GOT3 (cell line): ENCODE measurements at regions not wholly inside any gene's neighbourhood (a gene's known extent, or its start where the extent isn't known, plus 50 kb on each side); places are given as distances from the start of the nearest gene placed in this dataset.
A peak's percentile ranks its signal among the peaks of the same experiment; 100 is the strongest.
"Not testable (repeated sequence)": the region's sequence is repeated elsewhere in the genome, so short reads cannot be mapped to it uniquely, and the experiment has no call there.

ENCODE experiments used
- DNase-seq: peaks from one replicate; lab custom pipeline; 2025; ENCODE audit warnings: mixed read lengths; lab: John Stamatoyannopoulos, UW

DNA sequence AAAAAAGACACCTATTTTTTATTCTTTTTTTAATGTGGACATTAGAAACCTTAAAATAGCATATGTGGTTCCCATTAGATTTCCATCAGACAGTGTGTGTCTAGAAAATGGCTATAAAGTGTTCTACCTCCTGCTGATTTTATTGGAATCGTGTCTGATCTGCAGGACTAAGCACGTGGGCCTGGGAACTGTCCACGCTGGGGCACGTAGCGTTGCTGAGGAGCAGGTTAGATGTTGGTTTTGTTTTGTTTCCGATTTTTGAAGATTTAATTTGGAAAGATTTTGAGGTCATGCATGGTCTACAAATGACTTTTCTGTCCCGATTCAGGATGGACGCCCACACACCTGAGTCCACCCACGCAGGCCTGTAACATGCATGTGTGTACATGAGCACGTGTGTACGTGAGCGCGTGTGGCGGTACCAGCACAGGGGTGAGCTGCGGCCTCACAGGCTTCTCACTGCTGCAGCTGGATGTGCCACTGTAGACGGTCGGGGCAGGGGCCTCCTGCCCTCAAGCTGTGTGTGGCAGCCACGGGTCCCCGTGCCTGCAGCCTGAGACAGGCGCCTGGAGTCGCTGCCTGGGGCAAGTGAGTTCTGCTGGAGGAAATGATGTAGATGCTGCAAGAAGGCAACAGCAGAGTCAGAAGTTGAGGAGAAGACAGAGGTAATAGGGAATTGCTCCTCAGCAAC, 99.7 kb upstream of the CTDP1 start:
- no peak for DNase-seq

DNA sequence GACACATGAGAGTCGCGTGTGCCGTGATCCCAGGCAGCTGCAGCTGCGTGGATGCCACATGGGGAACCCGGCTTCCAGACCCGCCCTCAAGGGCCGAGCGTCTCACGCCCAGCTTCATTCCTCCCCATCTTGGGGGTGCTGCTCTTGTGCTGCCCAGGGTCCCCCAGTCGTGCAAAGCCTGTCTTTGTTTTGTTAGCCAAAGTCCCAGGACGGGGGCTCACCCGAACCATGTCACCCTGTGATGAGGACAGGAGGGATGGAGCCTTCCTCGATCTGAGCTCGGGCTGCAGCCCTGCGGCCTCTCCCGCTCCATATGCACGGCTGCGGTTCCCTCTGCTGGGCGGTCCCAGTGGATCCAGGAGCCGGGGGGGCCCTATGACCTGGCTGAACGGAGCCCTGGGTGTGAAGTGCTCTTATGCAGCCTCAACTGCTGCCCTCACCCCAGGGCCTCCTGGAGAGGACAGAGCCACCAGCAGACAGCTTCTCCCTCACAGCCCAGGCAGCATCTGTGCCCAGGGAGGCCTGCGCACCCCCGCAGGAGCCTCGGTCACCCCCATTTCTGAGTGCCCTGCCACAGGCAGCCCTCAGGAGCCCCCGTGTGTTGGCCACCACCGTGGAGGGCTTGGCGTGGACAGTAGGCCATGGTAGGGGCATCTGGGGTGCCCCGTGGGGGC, 99.0 kb upstream of the CTDP1 start:
- DNase-seq, result peak; percentile 34

DNA sequence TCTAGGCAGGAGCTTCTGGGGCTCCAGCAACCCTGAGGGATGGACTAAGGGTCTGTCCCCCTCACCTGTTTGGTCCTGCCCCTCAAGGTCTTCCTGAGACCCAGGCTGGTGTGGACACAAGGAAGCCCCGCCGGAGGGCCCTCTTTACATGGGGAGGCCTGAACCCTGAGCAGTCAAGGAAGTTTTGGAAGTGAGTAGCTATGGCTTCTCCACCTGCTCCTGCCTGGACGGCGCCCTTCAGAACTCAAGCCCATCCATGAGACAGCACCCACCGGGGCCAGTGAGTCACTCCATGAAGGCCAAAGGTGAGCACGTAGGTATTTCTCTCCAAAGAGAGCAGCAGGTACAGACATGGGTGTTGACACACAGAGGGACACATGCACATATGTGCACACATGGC, 98.2 kb upstream of the CTDP1 start:
- DNase-seq, result no peak

DNA sequence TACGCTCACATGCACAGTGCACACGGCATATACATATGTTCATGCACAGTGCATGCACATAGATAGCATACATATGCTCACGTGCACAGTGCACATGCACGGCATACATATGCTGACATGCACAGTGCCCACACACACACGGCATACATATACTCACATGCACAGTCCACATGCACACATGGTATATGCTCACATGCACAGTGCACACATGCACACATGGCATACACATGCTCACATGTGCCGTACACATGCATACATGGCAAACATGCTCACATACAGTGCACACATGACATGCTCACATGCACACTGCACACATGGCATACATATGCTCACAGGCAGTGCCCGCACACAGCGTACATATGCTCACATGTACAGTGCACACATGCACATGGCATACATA, 97.7 kb upstream of the CTDP1 start:
- DNase-seq, result no peak

- DNase-seq, result no peak
These were observed 96.6 kb upstream of the CTDP1 start for GRCh38 chr18:79582978-79583377.

DNA sequence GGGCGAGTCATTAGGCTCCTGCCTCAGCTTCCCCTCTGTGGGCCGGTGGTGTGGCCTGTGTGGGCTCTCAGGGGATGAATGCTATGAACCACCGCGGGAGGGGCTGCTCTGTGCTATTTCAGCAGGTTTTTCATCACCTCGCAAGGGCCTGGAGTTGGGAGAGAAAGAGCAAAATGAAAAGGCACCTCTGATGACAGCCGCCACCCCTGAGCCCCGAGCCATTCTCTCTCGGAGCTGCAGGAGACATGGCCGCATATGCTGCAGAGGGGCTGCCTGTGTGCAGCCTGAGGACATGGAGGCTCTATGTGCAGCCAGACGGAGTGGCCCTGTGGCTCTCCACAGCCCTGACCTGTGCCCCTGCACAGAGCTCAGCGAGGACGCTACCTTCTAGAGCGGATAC, 96.2 kb upstream of the CTDP1 start:
- no peak for DNase-seq

DNA sequence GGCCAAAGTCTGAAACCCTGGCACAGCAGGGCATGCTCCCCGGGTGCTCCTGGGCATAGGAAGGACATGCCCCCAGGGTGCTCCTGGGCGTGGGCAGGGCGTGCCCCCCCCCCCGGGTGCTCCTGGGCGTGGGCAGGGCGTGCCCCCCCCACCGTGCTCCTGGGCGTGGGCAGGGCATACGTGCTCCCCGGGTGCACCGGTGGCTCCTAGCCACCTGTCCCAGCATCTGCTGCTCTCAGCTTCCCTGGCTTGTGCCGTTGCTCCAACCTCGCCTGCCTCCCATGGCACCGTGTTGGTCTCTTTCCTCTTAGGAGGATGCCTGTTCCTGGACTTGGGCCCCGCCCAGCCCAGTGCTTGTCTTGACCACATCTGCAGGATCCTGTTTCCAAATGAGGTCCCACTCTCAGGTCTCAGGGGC, 95.6 kb upstream of the CTDP1 start:
- DNase-seq, result no peak

- no peak for DNase-seq
These were observed 94.9 kb upstream of the CTDP1 start for GRCh38 chr18:79584491-79585394.

GRCh38 chr18:79585395-79586370, 93.9 kb upstream of the CTDP1 start:
- DNase-seq, result no peak

GRCh38 chr18:79586436-79587225, 93.0 kb upstream of the CTDP1 start:
- DNase-seq, result no peak

DNA sequence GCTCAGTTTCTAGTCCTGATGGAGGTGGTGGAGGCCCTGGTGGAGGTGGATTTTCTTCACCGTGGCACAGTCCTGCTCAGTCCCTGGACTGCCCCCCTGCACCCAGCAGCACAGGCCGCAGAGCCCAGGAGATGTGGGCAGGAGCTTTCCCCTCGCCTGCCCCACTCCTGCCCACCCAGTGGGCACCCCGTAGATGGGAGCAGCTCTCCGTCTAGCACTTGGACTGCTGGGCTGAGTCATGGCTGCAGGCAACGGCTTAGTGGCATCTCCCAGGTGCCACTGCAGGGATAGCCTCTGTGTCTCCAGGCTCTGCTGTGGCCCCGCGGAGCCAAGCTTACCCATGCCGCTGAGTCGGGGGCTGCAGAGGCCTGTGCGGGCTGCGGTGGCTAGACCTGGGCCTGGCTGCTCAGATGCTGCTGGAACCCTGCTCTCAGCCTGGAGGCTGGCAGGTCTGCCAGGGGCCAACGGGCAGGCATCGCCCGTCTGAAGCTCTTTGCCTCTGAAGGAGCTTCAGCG, 92.3 kb upstream of the CTDP1 start:
- DNase-seq, result no peak

DNA sequence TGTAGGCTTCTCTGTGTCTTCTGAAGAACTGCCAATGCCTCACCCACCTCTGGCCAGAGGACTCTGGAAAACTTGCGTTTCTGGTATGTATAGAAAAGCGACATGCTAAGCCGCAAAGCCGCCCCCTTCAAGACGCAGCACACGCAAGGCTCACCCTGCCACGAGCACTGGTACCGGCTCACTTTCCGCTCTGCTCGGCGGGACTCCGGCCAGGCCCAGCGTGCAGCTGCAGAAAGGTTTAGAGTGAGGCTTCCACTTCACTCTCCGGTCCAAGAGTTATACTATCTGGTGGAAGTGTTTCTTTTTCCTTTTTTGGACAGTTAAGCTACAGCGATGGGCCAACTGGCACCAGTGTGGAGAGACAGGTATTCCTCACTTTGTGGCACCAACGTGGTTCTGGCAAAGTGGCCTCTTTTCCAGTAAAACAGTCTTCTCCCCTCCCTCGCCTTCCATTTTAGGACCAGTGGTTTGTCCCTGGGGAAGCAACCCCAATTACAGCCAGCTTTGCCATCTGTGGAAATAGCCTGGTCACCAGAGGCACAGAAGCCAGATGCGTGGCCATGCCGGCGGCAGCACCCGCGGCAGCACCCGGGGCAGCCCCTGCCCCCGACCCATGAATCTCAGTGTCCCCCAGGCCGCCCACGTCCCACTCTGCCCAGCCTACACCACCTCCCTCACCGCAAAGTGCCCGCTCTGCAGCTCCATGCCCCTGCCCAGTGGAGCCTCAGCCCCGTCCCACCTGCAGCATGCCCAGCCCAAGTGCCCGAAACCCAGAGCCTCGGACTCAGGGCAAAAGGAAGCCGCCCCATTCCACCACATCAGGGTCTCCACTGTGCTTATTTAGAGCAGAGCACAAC, 91.6 kb upstream of the CTDP1 start:
- DNase-seq, result no peak

- peak; percentile 24 for DNase-seq
These were observed 90.7 kb upstream of the CTDP1 start for GRCh38 chr18:79588636-79589481.

DNA sequence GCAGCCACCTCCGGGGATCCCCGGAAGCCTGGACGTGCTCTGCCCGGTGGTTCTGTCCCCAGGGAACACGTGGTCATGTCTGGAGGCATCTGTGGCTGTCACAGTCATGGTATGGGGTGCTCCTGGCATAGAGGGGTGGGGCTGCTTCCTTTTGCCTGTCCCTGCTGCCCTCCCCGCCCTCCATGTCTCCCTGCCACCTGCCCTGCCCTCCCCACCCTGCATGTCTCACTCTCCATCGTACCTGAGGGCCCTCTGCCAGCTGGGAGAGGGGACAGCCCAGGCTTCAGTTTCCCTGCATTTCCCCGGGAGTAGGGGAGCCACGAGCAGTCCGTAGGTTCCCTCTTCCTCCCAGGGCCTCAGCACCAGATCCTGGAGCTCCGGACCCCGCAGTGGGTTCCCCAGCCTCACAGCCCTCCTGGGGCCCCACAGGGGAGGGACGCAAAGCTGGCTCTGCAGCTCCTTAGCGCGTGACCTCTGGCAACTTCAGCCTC, 90.0 kb upstream of the CTDP1 start:
- no peak for DNase-seq

DNA sequence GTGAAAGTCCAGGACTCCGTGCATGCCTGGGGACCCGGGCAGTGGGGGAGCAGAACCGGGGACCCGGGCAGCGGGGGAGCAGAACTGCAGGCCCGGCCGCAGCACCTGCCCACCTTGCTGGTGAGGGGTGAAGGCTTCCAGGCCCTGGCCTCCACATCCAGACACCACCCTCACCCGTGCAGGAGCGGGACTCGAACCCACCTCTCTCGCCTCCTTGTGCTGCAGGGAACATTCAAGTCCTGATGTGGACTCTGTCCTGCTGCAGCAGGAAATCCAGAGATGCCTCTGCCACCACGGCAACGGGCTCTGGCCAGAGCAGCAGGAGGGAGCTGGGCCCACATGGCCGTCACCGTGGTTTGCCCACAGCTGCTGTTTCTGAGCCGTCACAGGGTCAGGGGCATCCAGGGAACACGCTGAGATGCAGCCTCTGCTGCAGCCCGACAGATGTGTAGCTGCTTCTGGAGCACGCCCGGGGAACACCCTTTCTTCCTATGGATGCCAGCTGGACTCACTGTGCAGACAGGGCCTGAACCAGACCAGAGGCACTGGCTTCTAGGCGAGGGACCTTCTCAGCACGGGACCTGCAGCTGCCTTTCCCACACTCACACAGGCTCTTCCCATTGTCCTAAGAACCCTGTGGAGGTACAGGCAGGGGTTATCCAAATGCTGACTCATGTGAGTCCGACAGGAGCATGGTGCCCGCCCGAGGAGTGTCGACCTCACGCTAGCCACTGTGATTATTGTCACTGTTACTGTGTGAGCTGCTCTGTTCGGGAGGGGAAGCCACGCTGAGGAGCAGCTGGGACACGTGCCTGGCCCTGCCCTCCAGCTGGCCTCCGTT, 89.2 kb upstream of the CTDP1 start:
- no peak for DNase-seq

GRCh38 chr18:79591032-79591308, 88.6 kb upstream of the CTDP1 start:
- no peak for DNase-seq

DNA sequence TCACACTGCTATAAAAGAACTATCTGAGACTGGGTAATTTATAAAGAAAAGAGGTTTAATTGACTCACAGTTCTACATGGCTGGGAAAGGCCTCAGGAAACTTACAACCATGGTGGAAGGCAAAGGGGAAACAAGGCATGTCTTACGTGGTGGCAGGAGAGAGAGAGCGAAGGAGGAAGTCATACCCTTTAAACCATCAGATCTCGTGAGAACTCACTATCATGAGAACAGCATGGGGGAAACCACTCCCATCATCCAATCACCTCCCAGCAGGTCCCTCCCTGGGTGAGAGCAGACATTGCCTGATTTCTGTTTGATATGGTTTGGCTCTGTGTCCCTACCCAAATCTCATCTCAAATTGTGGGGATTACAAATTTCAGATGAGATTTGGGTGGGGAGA, 86.9 kb upstream of the CTDP1 start:
- not testable (repeated sequence) for DNase-seq

- DNase-seq, result no peak
These were observed 83.7 kb upstream of the CTDP1 start for GRCh38 chr18:79595876-79596374.
